ENCODE measurements at regions not wholly inside any gene's neighbourhood (a gene's known extent, or its start where the extent isn't known, plus 50 kb on each side); places are given as distances from the start of the nearest gene placed in this dataset.

- TF ChIP-seq CTCF (IDR thresholded peaks at IDR 0.05; ENCODE audit: borderline replicate concordance, extremely low read depth, low read length, poor library complexity, severe bottlenecking), result no peak
- TF ChIP-seq EZH2 (IDR thresholded peaks at IDR 0.05; ENCODE audit: borderline replicate concordance, low read depth, low read length, severe bottlenecking), result no peak
These were observed 101.7 kb upstream of the SPACA1 start for GRCh38 chr6:87945966-87946365.

Data from DND-41 (cell line).